NCI-H446 (cell line): ENCODE measurements at regions not wholly inside any gene's neighbourhood (a gene's known extent, or its start where the extent isn't known, plus 50 kb on each side); places are given as distances from the start of the nearest gene placed in this dataset.
A peak's percentile ranks its signal among the peaks of the same experiment; 100 is the strongest.

ENCODE experiments used
- DNase-seq, 2 experiments: peaks; one replicate each; lab custom pipeline; 2025; lab: John Stamatoyannopoulos, UW

- no peak for DNase-seq
Observed at GRCh38 chr11:103662880-103663279, 373.6 kb upstream of the DDI1 start.

- no peak for DNase-seq
Observed at GRCh38 chr11:103668859-103669258, 367.6 kb upstream of the DDI1 start.

GRCh38 chr11:103671143-103671651 is 365.2 kb upstream of the DDI1 start:
- no peak for DNase-seq

GRCh38 chr11:103673773-103674172 is 362.7 kb upstream of the DDI1 start:
- no peak for DNase-seq

- DNase-seq: no peak
Observed at GRCh38 chr11:103676413-103676812, 360.0 kb upstream of the DDI1 start.

- no peak for DNase-seq
Observed at GRCh38 chr11:103680826-103681225, 355.6 kb upstream of the DDI1 start.

GRCh38 chr11:103681855-103682254 is 354.6 kb upstream of the DDI1 start:
- no peak for DNase-seq

GRCh38 chr11:103682318-103683184 is 353.9 kb upstream of the DDI1 start:
- DNase-seq: peak; percentile 64 to 86

- no peak for DNase-seq
Observed at GRCh38 chr11:103683576-103683975, 352.9 kb upstream of the DDI1 start.

- no peak for DNase-seq
Observed at GRCh38 chr11:103688924-103689323, 347.5 kb upstream of the DDI1 start.

GRCh38 chr11:103690356-103690755 is 346.1 kb upstream of the DDI1 start:
- no peak for DNase-seq

GRCh38 chr11:103696123-103696522 is 340.3 kb upstream of the DDI1 start:
- DNase-seq: no peak

- peak in 1 of 2 experiments; percentile 9 for DNase-seq
Observed at GRCh38 chr11:103699216-103699615, 337.2 kb upstream of the DDI1 start.

- DNase-seq: no peak
Observed at GRCh38 chr11:103699656-103700055, 336.8 kb upstream of the DDI1 start.

- DNase-seq: no peak
Observed at GRCh38 chr11:103700622-103701021, 335.8 kb upstream of the DDI1 start.

- no peak for DNase-seq
Observed at GRCh38 chr11:103703437-103703836, 333.0 kb upstream of the DDI1 start.

GRCh38 chr11:103703954-103704353 is 332.5 kb upstream of the DDI1 start:
- no peak for DNase-seq

- DNase-seq: no peak
Observed at GRCh38 chr11:103705642-103706041, 330.8 kb upstream of the DDI1 start.

GRCh38 chr11:103709371-103709770 is 327.1 kb upstream of the DDI1 start:
- DNase-seq: no peak

GRCh38 chr11:103714246-103714645 is 322.2 kb upstream of the DDI1 start:
- DNase-seq: no peak

- DNase-seq: no peak
Observed at GRCh38 chr11:103716363-103716762, 320.1 kb upstream of the DDI1 start.

GRCh38 chr11:103727262-103727661 is 309.2 kb upstream of the DDI1 start:
- no peak for DNase-seq

GRCh38 chr11:103729617-103730016 is 306.8 kb upstream of the DDI1 start:
- peak; percentile 70 to 72 for DNase-seq
